Breast epithelium (tissue), 4 donors: ENCODE measurements at regions not wholly inside any gene's neighbourhood (a gene's known extent, or its start where the extent isn't known, plus 50 kb on each side); places are given as distances from the start of the nearest gene placed in this dataset.

Experiments
- DNase-seq, 2 donors: peaks; one replicate each; pipeline ENCODE4 v3.0.0-alpha.2; 2019; ENCODE audit warnings: low spot score in 2 of 2
- H3K27ac ChIP-seq, 2 donors: fragments of 200-600 bp; sonication (generic) in 1 of 2; one replicate each; pipeline ENCODE4 v1.5.1; 2016 to 2019; ENCODE audit warnings: mild to moderate bottlenecking in 1 of 2
- H3K27me3 ChIP-seq, 2 donors: fragments of 200-600 bp; sonication (generic) in 1 of 2; one replicate each; pipeline versions ENCODE4 v1.5.1 to v1.6.0; 2017 to 2019; ENCODE audit warnings: control low read depth in 1 of 2, mild to moderate bottlenecking in 1 of 2
- H3K36me3 ChIP-seq: fragments of 200-600 bp; one replicate; pipeline ENCODE4 v1.5.1; 2019
- H3K4me1 ChIP-seq, 2 donors: fragments of 200-600 bp; sonication (generic); one replicate each; pipeline ENCODE4 v1.5.1; 2016 to 2019; ENCODE audit warnings: control low read depth in 1 of 2
- H3K4me3 ChIP-seq, 3 donors: fragments of 200-600 bp; sonication (generic); 1 replicate in 2 of 3; 2 replicates in 1 of 3; pipeline ENCODE4 v1.5.1; 2016 to 2019; ENCODE audit warnings: mild to moderate bottlenecking in 3 of 3, moderate library complexity in 2 of 3
- H3K9me3 ChIP-seq, 2 donors: fragments of 200-600 bp; sonication (generic) in 1 of 2; one replicate each; pipeline ENCODE4 v1.5.1; 2016 to 2019; ENCODE audit warnings: control low read depth in 1 of 2
- CTCF ChIP-seq, 3 donors: fragments of 450-650 bp; IDR thresholded peaks; one replicate each; pipeline ENCODE4 v1.5.1; 2016 to 2017; ENCODE audit warnings: antibody characterized with exemption in 3 of 3, mild to moderate bottlenecking in 3 of 3, moderate library complexity in 3 of 3
- POLR2A ChIP-seq: fragments of 450-650 bp; IDR thresholded peaks from one replicate; pipeline ENCODE4 v1.6.1; 2016; ENCODE audit warnings: antibody characterized with exemption, mild to moderate bottlenecking, moderate library complexity
- POLR2AphosphoS5 ChIP-seq, 3 donors: sonication (generic); formaldehyde crosslinking; IDR thresholded peaks; one replicate each; pipeline ENCODE4 v1.6.1; 2017; ENCODE audit warnings: antibody characterized with exemption in 3 of 3
- intact Hi-C: fragments of 100-400 bp; cut with DNase I; formaldehyde crosslinking; loops from one replicate; pipeline ENCODE4 v1.15.1; 2023; ENCODE audit warnings: low total_unique reads

- TF ChIP-seq POLR2AphosphoS5 (IDR thresholded peaks at IDR 0.05), result no peak
- TF ChIP-seq POLR2A, result no peak
- no peak for TF ChIP-seq CTCF (IDR thresholded peaks at IDR 0.05)
- no peak for DNase-seq
- intact Hi-C loops, result no loop called here
- Histone ChIP-seq H3K9me3 (no peaks in the 10 kb centered on the region), H3K27me3 (no peaks in the 10 kb centered on the region), H3K4me3 (no peak overlapping the region), H3K4me1 (no peaks in the 10 kb centered on the region), H3K27ac (no peak overlapping the region), H3K36me3 (no peaks in the 10 kb centered on the region)
Observed at GRCh38 chr14:43894534-43894933, 612.5 kb downstream of the FSCB start.

GRCh38 chr14:43887523-43887922 lies 619.6 kb downstream of the FSCB start:
- Histone ChIP-seq H3K4me3 (no peak overlapping the region), H3K9me3 (no peaks in the 10 kb centered on the region), H3K27ac (no peak overlapping the region), H3K4me1 (no peaks in the 10 kb centered on the region), H3K36me3 (no peaks in the 10 kb centered on the region), H3K27me3 (no peaks in the 10 kb centered on the region)
- no peak for DNase-seq
- intact Hi-C loops, result no loop called here
- no peak for TF ChIP-seq POLR2AphosphoS5 (IDR thresholded peaks at IDR 0.05)
- TF ChIP-seq POLR2A, result no peak
- no peak for TF ChIP-seq CTCF (IDR thresholded peaks at IDR 0.05)

GRCh38 chr14:43877351-43877960 lies 629.6 kb downstream of the FSCB start:
- no peak for DNase-seq
- intact Hi-C loops, result no loop called here
- Histone ChIP-seq H3K4me3 (no peak overlapping the region), H3K4me1 (no peaks in the 10 kb centered on the region), H3K27me3 (no peaks in the 10 kb centered on the region), H3K27ac (no peak overlapping the region), H3K36me3 (no peaks in the 10 kb centered on the region), H3K9me3 (no peaks in the 10 kb centered on the region)
- no peak for TF ChIP-seq POLR2A
- TF ChIP-seq CTCF (IDR thresholded peaks at IDR 0.05), result no peak
- no peak for TF ChIP-seq POLR2AphosphoS5 (IDR thresholded peaks at IDR 0.05)

- no peak for TF ChIP-seq CTCF (IDR thresholded peaks at IDR 0.05)
- no peak for TF ChIP-seq POLR2AphosphoS5 (IDR thresholded peaks at IDR 0.05)
- no peak for TF ChIP-seq POLR2A
- H3K9me3 ChIP-seq, result no peaks in the 10 kb centered on the region
- no peak overlapping the region for H3K27ac ChIP-seq
- DNase-seq, result no peak
- H3K4me1 ChIP-seq, result no peaks in the 10 kb centered on the region
- no peaks in the 10 kb centered on the region for H3K27me3 ChIP-seq
- intact Hi-C loops, result no loop called here
- H3K36me3 ChIP-seq, result no peaks in the 10 kb centered on the region
- H3K4me3 ChIP-seq, result no peak overlapping the region
Observed at GRCh38 chr14:43872752-43873655, 634.1 kb downstream of the FSCB start.

GRCh38 chr14:43872222-43872621 lies 634.9 kb downstream of the FSCB start:
- DNase-seq, result no peak
- intact Hi-C loops, result no loop called here
- TF ChIP-seq CTCF (IDR thresholded peaks at IDR 0.05) (no peak), POLR2AphosphoS5 (IDR thresholded peaks at IDR 0.05) (no peak), POLR2A (no peak)
- Histone ChIP-seq H3K9me3 (no peaks in the 10 kb centered on the region), H3K36me3 (no peaks in the 10 kb centered on the region), H3K27ac (peak overlapping the region in 1 of 2 donors; percentile 25), H3K27me3 (no peaks in the 10 kb centered on the region), H3K4me3 (no peak overlapping the region), H3K4me1 (no peaks in the 10 kb centered on the region)
